GM12873 (cell line): ENCODE measurements at regions not wholly inside any gene's neighbourhood (a gene's known extent, or its start where the extent isn't known, plus 50 kb on each side); places are given as distances from the start of the nearest gene placed in this dataset.

Source experiments
- TF ChIP-seq, protein P1 (sequence below): IDR thresholded peaks from 2 replicates; pipeline ENCODE4 v1.5.1; 2012; ENCODE audit warnings: low read depth, mild to moderate bottlenecking, moderate library complexity, low read length, control low read depth; ENCODE audit not compliant: insufficient read depth; ENCODE audit errors: missing control alignments

GRCh38 chr3:181609030-181609767 lies 102.5 kb upstream of the SOX2 start:
- TF ChIP-seq, protein P1, sequence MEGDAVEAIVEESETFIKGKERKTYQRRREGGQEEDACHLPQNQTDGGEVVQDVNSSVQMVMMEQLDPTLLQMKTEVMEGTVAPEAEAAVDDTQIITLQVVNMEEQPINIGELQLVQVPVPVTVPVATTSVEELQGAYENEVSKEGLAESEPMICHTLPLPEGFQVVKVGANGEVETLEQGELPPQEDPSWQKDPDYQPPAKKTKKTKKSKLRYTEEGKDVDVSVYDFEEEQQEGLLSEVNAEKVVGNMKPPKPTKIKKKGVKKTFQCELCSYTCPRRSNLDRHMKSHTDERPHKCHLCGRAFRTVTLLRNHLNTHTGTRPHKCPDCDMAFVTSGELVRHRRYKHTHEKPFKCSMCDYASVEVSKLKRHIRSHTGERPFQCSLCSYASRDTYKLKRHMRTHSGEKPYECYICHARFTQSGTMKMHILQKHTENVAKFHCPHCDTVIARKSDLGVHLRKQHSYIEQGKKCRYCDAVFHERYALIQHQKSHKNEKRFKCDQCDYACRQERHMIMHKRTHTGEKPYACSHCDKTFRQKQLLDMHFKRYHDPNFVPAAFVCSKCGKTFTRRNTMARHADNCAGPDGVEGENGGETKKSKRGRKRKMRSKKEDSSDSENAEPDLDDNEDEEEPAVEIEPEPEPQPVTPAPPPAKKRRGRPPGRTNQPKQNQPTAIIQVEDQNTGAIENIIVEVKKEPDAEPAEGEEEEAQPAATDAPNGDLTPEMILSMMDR = no peak

DNA sequence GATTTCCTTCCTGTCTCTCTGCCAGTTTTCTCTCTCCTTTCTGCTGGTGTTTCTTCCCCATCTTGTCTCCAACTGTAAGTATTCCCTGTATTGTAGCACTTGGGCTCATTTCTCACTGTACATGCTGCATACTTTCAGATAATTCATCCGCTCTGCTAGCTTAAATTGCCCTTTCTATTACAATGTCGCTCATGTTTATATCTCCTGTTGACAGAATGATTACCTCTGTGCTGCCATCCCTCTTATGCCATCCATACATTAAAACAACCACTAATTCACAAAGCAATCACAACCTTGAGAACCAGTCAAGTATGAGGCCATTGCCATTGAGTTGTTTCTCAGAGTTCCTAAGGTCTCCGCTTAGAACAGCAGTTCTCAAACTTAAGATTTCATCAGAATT lies 107.5 kb upstream of the SOX2 start:
- TF ChIP-seq, protein P1 = no peak

GRCh38 chr3:181596126-181596525 lies 115.6 kb upstream of the SOX2 start:
- TF ChIP-seq, protein P1 = no peak

- TF ChIP-seq, protein P1 = no peak
Observed at GRCh38 chr3:181582619-181583018, 129.1 kb upstream of the SOX2 start.

DNA sequence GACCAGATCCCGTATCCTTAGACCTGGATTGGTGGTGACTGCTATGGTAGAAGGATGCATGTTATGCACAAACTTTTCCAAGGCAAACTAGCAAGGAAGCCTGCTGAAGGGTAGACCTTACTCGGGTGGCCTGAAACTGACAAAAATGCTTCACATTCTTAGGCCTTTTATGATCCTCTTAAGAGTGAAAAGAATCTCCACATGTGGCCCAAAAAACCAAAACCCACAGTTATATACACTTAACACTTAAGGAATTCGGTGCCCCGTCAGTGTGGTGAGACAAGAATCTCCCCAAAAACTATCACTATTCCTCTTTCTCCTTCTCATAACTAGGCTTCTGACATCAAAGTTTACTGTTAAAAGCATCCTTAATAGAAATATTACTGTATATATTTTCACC lies 130.1 kb upstream of the SOX2 start:
- TF ChIP-seq, protein P1 = no peak

GRCh38 chr3:181578743-181579142 lies 133.0 kb upstream of the SOX2 start:
- TF ChIP-seq, protein P1 = no peak

DNA sequence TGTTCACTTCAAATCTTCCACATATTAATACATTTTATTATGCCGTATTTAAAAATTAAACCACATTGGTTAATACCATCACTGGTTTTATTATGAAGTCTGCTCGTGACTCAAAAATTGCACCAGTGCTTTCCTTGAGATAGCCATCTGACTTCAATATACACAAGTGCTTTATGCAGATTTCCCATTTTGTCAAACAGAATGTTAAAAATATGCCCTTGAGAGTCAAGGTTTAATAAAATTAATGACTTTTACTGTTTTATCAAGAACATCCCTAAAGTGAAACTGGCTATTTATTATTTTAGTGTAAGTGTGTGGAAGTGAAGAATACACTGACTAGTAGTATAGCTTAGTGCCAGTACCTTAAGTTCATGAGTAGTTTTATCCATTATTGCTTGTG lies 139.3 kb upstream of the SOX2 start:
- TF ChIP-seq, protein P1 = no peak
